HG02840 (cell line): ENCODE measurements at regions not wholly inside any gene's neighbourhood (a gene's known extent, or its start where the extent isn't known, plus 50 kb on each side); places are given as distances from the start of the nearest gene placed in this dataset.

Experiments
- ATAC-seq: cut with Tn5 transposase; IDR thresholded peaks from one replicate; pipeline ENCODE4 v1.9.1; 2021; ENCODE audit warnings: mild to moderate bottlenecking, moderate library complexity, moderate number of reproducible peaks; ENCODE audit not compliant: unreplicated experiment, low FRiP score

DNA sequence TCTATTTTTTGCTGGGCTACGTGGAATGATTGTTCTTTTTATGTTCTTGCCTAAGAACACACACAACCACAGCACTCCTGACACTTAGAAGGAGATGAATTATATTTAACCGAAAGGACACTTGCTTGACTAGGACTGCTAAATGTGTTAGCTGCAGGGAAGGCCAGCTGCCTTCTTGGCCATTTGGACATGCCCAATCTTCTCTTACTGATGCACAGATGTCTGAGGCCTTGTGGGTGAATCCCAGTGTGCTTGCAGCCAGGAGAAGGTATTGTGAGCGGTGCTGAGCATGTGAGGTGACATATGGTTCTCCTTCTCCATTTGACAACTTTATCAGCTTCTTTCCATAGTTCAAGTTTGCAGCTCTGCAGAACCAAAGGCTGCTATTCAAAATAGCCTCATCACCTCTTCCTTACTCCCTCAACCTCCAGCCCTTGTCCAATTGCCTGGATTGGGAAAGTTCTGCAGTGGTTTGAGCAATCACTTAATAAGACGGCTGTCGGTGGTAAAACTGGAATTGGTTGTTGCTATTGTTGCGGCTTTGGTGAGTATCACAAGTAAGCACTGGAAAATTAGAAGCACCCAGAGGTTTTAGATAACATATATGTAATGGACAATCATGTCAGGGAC, 1113.3 kb downstream of the TSN start:
- ATAC-seq: no peak

DNA sequence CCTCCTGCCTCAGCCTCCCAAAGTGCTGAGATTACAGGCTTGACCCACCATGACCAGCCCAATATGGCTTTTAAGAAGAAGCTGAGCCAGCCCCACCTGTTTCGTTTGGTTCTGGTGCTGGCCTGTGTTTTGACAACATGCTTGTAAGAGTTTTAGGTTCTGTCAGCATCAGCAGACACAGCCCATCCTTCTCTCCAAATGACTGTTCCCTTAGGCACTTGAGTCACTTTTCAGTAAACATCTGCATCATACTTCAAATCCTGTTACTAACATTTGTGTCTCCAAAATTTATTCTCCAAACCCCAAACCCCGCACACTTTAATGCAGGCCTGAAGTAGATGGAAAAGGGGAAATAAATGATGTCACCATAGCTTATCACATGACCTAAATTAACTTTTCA, 1118.5 kb downstream of the TSN start:
- no peak for ATAC-seq

DNA sequence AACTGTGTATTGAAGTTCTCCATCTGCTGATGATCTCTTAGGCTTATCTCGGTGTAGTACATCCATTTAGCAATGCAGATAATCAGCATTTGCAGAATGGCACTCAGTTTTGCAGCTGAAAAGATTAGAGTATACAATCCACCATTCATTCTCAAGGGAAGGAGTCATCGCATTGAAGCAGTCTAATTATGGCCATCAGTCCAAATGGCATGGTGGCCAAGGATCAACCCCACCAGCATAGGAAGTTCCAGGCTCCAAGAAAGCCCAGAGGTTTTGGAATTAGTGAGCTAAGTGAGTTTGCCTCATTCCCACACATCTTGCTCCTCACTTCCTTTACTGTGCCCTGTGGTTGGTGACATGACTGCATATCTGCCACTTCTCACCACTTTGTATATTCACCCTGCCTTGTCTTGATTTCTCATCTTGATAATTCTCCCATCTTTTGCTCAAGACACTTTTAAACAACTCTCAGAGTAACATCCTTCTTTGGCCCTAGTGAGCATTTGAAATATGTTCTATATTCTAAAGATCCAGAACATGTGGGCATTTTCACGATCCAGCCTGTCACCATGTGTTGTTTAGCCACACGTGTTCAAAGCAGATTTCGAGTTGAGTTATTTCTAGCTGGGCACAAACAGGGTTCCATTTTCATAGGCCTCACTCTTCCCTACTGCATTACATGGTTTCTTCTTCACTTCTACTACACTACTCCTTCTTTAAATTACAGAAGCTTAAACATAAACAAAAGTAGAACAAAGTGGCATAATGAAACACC, 1119.8 kb downstream of the TSN start:
- no peak for ATAC-seq

DNA sequence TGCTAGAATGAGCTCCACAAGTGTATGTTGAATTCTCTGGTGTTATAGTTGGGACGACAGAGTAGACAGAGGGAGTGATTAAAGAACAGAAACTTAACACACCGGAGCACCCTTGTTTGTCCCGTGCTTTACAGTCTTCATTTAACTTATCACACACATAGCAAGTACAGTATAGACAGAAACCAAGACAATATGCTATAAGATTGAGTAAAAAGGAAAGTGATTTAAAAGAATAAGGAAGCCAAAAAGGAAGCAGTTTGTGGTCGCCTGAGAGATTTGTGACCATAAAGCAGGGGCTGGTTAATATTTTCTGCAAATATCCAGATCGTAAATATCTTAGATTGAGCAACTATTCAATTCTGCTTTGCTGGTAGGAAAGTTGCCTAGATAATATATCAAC, 1128.4 kb downstream of the TSN start:
- no peak for ATAC-seq

DNA sequence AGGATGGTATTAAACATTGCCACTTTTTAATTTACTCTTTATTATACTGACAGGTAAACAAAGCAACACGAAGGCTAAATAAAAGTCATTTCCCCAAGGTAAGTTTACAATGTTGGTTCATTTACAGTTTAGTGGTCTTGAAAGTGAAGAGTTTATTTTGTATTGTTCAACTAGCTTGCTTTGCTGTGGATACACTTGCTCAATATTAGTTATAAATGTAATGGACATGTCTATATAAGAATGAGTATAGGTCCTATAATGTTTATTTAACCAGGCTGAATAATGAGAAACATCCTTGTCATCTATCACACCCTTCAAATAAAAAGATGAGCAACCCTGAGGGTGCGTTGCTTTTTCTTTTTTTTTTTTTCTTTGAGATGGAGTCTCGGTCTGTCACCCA, 1129.4 kb downstream of the TSN start:
- ATAC-seq: no peak

DNA sequence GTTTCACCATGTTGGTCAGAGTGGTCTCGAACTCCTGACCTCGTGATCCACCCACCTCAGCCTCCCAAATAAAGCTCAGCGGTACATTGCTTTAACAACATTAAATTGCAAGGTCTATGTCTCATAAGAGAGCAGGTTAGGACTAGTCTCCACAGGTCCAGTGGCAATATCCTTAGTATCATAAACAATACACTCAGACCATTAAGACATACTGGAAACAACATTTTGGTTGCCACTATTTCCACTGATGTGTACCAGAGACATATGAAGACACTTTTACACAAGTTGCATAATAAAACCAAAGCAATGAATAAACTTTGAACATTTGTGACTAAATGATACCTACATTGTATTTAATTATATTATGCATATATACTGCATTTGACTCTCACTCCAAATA, 1130.0 kb downstream of the TSN start:
- no peak for ATAC-seq

DNA sequence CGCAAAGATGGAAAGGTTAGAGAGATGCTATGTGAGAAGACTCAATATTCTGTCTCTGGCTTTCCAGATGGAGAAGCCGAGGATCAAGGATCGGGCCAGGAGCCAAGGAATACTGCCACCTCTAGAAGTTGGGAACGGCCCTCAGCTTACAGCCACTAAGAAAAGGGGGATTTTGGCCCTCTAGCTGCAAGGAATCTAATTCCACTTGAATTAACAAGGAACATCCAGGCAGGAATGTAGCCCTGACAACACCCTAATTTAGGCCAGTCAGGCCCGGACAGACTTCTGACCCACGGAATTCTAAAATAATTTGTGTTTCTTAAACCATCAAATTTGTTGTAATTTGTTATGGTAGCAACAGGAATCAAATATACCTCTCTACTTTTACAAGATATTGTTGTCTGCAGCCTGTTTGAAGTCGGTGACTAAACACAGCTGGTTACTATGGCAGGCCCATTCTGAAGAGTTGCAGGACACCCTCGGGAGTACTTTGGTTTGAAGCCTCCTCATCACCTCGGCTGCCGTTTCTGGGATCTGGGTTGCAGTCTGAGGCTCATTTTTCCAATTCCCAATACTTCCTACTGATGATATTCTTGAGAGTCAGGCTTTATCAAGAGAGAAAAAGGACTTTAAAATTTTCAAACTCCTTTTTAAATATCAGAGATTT, 1131.2 kb downstream of the TSN start:
- no peak for ATAC-seq

DNA sequence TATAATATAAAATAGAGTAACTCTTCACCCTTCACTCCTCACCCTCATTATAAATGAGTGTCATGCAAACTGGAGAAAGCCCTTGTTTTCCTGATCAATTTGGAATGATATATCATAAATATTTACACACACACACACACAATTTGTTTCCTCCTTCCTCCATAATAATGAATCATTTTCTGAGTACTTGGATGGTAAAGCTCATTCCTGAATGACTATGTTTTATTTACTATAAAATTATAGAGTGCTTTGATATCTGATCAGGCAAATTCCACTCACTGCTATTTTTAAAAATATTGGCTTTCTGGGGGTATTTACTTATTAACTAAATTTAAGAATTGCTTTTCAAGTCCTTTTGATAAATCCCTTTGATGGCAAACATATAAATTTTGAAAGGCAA, 1125.5 kb upstream of the CNTNAP5 start:
- ATAC-seq: no peak

DNA sequence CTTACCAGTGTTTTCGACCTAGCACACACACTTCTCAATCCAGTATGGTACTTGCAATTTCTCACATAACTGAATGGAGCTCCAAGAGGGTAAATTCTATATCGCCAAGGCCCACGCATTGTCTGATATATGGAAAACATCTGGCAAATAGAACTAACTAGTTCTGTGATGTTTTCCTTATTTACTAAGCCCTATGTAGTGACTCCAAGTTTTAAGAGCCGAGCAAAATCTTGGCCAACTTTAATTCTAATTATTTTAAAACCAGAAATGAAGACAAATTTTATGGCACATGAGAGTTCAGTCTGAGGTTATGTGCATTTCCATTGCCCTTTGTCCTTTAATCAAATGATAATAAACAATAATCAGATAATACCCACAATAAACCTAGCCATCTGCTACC, 1119.7 kb upstream of the CNTNAP5 start:
- no peak for ATAC-seq

DNA sequence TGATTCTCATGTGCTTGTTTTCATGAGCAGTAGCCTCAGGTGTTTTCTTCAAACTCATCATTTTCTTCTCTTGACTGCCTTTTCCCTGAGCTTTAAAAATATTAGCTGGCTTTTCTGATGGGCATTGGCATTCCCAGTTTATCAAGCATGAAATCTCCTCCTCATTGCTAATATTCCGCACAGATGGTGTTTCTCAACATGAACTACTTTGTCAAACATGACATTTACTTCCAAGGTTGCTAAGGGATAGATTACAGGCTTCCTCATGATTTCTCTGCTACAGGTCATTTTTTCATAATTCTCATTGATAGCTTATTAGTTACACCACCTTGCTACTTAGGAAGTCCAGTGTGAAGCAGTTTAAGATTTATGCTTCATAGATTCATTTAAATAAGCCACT, 1116.9 kb upstream of the CNTNAP5 start:
- ATAC-seq: no peak

DNA sequence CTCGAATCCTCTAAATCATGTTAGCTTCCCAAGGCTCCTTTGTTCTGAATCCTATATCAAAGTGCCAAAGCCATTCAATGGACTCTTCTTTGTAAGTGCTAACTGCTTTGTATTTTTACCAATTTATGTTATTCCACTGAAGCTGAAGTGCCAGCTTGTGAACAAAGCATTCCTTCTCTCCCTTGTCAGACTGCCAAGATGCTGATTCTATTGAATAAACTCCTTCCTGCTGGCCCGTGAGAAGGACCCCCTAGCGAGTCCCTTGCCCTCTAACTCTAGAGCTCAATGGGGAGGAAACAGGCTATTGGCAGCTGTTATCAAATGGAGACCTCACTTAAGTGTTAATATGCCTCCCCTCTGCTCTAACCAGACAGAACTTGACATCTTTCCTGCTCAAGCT, 1097.9 kb upstream of the CNTNAP5 start:
- ATAC-seq: no peak

DNA sequence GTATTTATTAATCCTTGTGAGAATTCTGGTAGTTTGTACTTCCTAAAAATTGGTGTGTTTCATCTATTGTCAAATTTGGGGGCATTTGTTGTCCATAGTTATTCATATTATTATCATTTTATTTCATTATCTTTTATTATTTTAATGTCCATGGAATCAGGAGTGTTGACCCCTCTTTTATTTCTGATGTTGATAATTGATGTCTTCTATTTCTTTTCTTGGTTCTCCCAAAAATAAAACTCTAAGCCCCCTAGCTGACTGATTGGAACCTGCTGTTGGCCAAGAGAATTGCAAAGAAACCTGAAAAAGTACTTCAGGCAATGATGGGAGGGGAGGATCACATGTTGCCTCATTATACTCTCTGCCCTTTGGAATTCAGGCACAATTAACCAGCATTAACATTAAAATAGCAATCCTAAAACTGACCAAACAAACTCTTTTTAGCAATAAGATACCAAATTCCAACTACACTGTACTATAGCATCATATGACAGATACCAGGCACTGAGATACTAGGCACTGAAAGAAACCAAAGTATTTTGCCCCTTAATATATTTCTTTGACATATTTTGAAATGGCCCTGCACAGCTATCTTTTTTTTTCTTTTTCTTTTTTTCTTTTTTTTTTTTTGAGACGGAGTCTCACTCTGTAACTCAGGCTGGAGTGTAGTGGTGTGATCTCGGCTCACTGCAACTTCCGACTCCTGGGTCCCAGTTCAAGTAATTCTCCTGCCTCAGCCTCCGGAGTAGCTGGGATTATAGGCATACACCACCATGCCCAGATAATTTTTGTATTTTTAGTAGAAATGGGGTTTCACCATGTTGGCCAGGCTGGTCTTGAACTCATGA, 1097.2 kb upstream of the CNTNAP5 start:
- ATAC-seq: no peak

DNA sequence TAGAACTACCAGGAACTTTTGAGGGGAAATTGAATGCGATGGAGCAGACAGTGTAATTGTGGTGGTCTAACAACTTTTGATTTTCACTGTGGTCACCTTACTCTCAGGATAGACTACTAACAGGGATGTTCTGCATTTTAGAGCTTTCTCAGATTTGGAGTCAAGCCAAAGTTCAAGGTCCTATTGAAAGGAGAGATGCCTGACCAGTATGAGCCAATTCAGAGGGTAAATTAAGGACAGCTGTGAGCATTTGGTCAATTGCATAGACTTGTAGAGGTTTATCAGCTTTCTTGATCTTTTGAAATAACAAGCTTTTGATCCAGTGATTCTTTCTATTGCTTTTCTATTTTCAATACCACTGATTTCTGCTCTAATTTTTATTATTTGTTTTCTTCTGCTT, 1095.7 kb upstream of the CNTNAP5 start:
- no peak for ATAC-seq

DNA sequence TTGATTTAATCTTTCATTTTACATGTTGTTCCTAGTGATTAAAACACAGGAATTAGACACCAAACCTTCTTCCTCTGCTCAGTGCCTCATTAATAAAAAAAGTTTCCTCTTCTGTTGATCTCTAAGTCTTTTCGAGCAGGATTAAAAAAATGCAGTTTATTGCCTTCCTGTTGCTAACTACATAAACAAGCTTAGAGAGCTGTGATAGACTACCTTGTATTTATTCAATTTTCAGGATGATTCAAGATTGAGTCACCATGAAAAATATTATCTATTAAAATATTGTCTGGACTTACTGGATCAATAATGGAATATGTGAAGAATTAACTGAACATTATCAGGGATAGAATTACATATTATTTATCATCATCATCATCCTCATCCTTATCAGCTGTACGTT, 1089.6 kb upstream of the CNTNAP5 start:
- ATAC-seq: no peak

DNA sequence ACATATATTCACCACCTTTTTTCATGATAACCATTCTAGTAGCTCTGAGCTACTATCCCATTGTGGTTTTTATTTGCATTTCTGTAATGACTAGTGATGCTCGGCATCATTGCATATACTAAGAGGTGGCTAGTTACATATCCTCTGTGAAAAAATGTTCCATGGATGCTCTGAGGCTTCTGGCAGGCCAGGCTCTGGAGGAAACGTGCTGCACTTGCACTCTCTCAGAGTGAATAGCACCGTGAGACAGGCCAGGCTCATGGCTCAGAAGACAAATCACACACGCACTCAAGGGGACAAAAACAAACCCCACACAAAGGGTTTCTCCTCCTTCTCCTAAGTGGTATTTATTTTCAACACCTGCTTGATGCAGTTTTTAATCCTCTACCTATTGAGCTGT, 1085.3 kb upstream of the CNTNAP5 start:
- ATAC-seq: no peak

DNA sequence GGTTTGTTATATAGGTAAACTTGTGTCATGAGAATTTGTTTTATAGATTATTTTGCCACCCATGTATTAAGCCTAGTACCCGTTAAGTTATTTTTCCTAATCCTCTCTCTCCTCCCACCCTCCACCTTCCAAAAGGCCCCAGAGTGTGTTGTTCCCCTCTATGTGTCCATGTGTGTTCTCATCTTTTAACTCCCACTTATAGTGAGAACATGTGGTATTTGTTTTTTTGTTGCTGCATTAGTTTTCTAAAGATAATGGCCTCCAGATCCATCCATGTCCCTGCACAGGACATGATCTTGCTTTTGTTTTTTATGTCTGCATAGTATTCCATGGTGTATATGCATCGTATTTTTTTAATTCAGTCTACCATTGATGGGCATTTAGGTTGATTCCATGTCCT, 1075.6 kb upstream of the CNTNAP5 start:
- no peak for ATAC-seq

DNA sequence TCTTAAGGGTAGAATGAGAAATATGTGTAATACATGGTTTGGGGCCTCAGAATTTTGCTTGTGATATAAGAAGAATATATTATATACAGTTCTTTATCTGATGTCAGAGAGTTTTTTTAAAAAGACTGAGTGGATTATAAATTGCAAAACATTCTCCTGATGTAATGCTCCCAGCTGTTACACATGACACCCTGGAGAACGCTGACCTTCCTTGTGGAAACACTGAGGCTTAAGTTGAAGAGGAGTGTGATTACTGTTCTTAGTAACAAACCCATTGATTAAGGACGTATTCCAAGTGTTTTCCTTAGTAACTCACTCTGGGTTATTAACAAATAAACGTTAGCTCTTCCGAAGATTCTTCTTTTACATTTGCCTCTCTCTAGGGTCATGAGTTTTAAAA, 1069.3 kb upstream of the CNTNAP5 start:
- no peak for ATAC-seq

DNA sequence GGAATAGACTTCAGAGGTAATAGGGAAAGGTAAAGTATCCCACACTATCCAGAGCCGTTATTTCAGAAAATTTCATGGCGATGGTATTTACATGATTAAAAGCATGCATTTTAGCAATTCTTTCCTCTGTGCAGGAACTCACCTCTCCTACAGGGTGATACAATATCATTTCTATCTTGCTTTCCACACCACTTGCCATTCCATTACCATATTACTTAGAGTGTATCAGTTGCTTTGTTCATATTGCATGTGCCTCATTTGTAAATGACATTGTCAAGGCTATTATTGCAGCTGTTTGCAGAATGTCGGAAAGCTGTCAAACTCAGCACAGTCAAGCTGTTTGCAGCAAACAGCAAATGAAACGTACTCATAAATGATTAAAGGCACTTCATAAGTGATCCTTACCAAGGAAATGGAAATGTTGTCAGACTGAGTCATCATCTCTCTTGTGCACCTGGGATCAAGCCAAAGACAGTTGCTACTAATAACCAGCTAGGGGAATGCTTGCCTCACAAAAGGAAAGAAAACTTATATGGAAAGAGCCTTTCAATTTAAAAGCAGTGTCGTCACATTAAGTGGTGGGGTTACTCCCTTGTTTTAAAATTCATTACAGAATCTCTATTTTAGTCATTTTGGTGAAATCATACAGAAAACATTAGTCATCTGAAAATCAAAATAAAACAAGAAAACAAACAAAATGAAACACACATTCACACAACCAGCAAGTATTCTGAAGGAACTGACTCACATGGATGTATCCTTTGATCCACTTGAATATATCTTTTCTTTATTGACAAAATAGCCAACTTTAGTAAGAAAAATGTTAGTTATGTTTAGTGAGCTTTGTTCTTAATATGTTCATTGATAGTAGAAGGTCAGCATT, 1064.1 kb upstream of the CNTNAP5 start:
- ATAC-seq: no peak

DNA sequence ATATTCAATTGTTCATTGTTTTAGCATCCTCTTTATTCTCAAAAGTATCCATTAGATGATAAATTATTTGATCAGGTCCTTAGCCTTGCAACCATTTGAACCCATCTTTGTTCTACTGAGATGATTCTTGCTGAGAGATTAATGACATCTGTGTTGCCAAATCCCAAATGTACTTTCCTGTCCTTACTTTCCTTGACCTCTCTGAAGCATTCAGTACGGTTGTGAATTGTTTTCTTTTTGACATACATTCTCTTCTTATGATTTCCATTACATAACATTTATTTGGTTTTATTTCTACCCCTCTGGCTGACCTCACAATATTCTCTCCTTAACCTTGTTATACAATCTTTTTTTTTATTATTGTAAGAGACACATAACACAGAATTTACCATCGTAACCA, 1058.6 kb upstream of the CNTNAP5 start:
- ATAC-seq: no peak

DNA sequence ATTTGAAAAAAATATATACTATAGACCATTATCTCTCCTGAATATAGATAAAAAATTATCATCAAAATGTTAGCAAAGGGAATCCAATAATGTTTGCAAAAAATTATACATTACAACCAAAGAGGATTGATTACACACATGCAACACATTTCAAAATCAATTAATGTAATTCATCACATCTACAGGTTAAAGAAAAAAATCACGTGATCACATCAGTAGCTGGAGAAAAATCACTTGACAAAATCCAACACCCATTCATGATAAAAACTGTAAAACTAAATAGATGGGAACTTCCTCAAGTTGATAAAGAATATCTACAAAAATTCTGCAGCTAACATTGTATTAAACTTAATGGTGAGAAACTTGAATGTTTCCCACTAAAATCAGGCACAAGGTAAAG, 1047.5 kb upstream of the CNTNAP5 start:
- ATAC-seq: no peak
